ENCODE measurements at regions not wholly inside any gene's neighbourhood (a gene's known extent, or its start where the extent isn't known, plus 50 kb on each side); places are given as distances from the start of the nearest gene placed in this dataset.
"Not testable (repeated sequence)": the region's sequence is repeated elsewhere in the genome, so short reads cannot be mapped to it uniquely, and the experiment has no call there.

GRCh38 chr3:4153771-4154170, 149.4 kb upstream of the SETMAR start:
- FAIRE-seq: no peak

DNA sequence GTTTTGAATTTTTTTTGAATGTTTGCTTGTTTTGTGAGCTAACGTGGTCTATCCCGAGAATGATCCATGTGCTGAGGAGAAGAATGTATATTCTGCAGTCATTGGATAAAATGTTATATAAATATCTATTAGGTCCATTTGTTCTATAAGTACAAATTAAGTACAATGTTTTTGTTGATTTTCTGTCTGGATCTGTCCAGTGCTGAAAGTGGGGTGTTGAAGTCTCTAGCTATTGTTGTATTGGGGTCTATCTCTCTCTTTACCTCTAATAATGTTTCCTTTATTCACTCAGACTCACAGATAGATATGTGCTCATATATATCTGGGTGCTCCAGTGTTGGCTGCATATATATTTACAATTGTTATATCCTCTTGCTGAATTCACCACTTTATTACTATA, 144.8 kb upstream of the SETMAR start:
- no peak for FAIRE-seq

- FAIRE-seq: no peak
Measured at GRCh38 chr3:4162096-4162495, 141.1 kb upstream of the SETMAR start.

DNA sequence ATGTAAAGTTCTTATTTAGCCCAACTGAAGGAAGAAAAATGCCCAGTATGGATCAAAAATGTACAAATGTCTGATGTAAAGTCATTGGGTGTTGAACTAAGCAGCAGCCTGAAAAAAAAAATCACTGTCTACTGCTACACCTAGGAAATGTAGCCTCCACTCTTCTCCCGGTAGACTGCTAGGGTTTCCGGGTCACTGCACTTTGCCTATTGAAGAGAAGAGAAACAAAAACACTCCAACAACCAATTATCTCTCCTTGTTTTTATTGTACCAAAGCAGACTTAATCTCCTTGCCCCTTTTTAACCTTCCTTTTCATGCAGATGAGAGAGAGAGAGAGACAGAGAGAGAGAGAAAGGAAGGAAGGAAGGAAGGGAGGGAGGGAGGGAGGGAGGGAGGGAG, 140.2 kb upstream of the SETMAR start:
- no peak for FAIRE-seq

DNA sequence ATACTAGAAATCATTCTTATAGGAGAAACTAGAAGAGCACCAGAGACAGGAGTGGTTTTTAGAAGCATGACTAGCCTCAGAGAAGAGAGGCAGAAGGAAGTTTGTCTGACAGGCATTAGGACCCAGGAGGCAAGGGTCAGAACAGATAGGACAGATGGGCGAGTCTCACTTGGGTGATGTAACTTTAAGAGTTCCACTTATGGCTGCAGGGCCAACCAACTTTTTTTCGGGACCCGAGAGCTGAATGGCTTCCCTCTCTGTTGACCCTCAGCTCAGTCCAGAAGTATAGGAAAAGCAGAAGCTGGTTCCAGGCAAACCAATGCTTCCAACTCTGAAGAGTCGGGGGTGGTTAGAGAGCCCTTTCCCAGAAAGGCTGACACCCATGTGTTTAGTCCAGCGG, 136.6 kb upstream of the SETMAR start:
- no peak for FAIRE-seq

GRCh38 chr3:4167230-4167629, 135.9 kb upstream of the SETMAR start:
- FAIRE-seq: not testable (repeated sequence)

DNA sequence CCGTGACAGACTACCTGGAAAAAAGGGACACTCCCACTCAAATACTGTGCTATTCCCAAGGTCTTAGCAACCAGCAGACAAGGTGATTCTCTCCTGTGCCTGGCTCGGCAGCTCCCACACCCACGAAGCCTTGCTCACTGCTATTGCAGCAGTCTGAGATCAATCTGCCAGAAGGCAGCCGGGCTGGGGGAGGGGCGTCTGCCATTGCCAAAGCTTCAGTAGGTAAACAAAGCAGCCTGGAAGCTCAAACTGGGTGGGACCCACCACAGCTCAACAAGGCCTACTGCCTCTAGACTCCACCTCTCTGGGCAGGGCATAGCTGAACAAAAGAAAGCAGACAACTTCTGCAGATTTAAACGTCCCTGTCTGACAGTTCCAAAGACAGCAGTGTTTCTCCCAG, 128.4 kb upstream of the SETMAR start:
- FAIRE-seq: no peak

DNA sequence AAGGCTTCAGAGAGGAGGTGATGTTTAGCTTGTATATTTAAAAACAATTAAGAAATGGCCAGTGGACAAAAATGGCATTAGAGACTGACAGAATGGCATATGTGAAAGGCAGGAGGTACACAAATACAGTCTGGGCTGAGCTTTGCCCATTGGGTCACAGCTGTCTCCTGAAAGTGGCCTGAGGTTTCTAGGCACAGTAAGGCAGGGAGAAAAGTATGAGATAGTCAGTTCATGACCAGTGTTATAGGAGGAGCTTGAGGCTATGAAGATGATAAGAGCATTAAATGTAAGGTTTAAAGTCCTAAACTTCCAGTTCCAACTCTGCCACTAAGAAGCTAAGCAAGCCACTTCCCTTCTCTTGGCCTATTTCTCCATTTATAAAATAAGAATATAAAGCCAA, 111.2 kb upstream of the SETMAR start:
- no peak for FAIRE-seq

GRCh38 chr3:4195006-4195405, 108.2 kb upstream of the SETMAR start:
- no peak for FAIRE-seq

DNA sequence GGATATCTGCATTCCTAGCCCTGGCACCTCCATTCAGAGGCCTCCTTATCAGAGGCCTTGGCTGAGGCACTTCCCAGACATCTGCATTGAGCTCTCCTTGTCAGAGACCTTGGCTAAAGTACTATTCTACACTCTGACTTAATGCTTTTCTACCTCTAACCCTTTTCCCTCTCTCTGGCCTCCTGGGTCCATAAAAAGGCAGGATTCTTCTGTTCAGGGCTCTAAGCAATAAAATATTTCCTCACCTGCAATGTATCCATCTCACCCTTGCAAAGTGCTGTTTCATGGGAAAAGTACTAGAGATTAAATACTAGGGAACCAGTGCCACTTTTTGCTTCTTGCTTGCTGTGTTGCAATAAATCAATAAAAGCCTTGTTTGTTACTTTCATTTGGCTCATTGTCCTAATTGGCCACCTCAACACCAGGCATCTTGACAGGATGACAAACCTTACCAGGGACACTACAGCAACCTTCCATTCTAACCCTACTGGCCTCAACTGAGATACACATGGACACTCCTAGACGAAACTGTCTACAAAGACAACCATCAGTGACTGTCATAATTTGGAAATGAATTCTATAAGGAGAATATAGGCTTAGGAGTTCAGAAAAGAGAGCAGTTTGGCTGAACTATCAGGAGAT, 106.5 kb upstream of the SETMAR start:
- no peak for FAIRE-seq

- FAIRE-seq: no peak
Measured at GRCh38 chr3:4197670-4198069, 105.5 kb upstream of the SETMAR start.

- FAIRE-seq: no peak
Measured at GRCh38 chr3:4198491-4198890, 104.7 kb upstream of the SETMAR start.

- not testable (repeated sequence) for FAIRE-seq
Measured at GRCh38 chr3:4204776-4205175, 98.4 kb upstream of the SETMAR start.

DNA sequence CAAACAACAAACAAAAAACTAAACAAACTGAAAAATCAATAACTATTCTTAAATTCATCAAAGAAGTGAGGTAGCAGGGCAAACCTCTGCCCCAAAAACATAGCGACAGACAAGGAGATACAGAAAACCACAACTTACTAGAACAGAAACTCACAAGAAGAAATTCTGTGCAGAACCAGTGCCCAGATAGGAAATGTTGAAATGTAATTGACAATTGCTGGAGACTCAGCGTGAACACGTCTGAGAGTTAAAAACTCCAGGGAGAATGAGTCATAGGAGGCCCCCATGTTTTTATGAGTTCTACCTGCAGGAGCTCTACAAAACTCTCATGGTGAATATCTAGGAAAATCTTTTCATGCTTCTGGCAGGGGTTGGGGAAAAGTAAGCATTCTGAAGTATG, 95.5 kb upstream of the SETMAR start:
- FAIRE-seq: no peak

DNA sequence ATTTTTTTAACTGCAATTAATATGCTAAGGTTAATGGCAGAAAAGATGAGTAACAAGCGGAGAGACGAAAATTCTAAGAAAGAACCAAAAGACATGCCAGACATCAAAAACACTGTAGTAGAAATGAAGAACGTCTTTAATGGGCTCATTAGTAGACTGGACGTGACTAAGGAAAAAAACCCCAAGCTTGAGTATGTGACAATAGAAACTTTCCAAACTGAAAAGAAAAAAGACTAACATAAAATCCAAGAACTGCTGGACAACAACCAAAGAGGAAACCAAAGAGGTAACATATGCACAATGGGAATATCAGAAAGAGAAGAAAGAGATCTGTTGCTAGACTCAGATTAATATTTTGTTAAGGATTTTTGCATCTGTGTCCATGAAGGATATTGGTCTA, 94.6 kb upstream of the SETMAR start:
- FAIRE-seq: no peak

- FAIRE-seq: no peak
Measured at GRCh38 chr3:4211610-4212009, 91.6 kb upstream of the SETMAR start.

DNA sequence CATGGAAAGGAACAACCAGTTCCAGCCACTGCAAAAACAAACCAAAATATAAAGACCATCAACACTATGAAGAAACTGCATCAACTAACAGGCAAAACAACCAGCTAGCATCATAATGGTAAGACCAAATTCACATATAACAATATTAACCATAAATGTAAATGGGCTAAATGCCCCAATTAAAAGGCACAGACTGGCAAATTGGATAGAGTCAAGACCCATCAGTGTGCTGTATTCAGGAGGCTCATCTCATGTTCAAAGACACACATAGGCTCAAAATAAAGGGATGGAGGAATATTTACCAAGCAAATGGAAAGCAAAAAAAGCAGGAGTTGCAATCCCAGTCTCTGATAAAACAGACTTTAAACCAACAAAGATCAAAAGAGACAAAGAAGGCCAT, 89.7 kb upstream of the SETMAR start:
- FAIRE-seq: not testable (repeated sequence)

- not testable (repeated sequence) for FAIRE-seq
Measured at GRCh38 chr3:4216974-4217373, 86.2 kb upstream of the SETMAR start.

- FAIRE-seq: no peak
Measured at GRCh38 chr3:4218456-4219226, 84.5 kb upstream of the SETMAR start.

GRCh38 chr3:4219227-4219568, 84.0 kb upstream of the SETMAR start:
- FAIRE-seq: no peak

DNA sequence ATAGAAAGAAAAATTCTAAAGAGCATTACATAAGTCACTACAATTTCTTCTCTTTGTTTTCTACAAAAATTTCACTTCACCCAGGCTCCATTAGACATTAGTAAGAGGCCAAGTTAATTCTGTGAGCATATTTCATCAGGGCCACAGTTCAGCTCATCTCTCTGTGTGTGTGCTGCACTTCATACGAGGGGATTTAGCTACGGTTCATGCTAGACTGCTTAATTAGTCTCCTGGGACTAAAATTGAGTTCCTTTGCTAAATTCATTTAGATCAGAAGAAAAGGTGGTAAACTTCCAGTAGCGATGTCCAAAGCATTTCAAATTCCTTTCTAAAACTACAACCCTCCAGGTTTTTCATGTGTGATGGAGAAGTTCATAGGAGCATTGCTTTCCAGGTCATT, 83.1 kb upstream of the SETMAR start:
- FAIRE-seq: no peak

- no peak for FAIRE-seq
Measured at GRCh38 chr3:4222574-4223175, 80.5 kb upstream of the SETMAR start.

DNA sequence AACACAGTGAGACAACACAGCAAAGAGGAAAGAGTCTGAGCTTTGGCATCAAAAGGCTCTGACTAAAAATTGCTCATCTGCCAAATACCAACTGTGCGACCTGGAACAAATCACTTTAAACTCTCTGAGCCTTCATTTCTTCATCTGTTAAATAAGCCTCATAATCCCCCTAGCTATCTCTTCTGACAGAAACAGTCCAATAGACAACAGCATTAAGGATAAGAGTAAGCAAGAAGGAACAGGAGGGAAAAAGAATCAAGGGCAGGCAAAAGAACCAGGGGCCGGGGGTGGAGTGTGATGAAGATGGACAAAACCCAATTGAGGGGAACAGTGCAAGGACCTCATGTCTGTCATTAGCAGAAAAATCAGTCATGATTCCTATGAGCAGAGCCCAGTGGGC, 79.4 kb upstream of the SETMAR start:
- FAIRE-seq: no peak

DNA sequence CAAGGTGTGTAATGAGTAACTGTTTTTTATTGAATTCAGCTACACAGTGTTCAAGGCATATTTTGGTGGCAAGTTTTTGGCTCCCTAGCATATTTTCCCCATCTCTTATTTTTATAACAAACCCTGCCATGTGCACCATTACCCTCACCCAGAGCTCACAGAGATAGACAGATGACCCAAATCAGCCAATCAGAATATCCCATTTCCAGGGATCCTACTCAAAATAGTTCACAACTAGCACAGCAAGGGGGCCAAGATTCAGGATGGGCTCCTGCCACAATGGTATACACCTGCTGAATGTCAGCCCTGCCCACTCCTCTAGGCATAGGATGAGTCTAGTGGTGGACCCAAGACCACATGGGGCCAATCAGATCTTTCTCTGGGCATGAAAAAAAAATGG, 78.8 kb upstream of the SETMAR start:
- FAIRE-seq: no peak
